GM21515 (cell line): ENCODE measurements at regions not wholly inside any gene's neighbourhood (a gene's known extent, or its start where the extent isn't known, plus 50 kb on each side); places are given as distances from the start of the nearest gene placed in this dataset.

ENCODE experiments used
- ATAC-seq: cut with Tn5 transposase; IDR thresholded peaks from one replicate; pipeline ENCODE4 v1.9.1; 2021; ENCODE audit not compliant: unreplicated experiment

DNA sequence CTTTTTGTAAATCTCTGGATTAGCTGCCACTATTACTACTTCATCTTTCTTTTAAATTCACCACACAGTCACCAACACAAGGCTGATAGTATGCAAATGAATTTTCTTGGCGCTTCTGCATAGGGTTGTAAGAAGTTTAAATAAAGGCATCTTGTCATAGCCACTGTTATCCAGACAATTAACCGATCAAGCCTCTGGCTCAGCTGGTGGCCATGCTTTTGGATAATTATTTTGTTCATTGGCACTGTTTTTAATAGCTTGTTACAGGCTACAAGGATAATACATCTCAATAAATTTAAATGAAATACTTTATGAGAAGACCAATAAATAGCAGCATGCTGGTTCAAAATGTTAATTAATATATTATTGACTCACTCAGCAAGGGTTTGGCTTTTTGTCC lies 1261.0 kb downstream of the FAM181B start:
- no peak for ATAC-seq

- ATAC-seq = no peak
These were observed 1263.2 kb downstream of the FAM181B start for GRCh38 chr11:81470446-81470845.

DNA sequence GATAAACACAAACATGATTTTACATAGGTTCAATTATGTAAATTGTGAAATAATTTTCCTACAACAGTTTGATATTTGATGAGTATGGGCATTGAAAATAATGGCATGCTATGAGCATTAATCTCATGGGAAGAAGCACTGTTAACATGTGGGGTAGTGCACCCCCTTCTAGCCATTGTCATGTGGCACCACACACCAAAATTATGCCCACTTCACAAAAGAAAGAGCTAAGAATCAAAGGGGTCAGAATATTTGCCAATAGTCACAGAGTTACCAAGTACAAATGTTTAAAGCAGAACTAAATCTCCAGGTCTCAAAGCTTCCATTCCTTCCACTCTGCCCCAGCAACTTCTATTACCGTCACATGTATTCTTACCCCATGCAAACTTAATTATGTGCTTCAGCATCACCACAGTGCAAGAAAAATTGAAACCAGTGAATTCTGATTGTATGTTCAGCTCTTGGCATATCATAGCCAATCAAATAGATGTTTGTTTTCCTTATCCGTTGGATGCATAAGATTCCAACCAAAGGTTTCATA lies 1273.8 kb downstream of the FAM181B start:
- no peak for ATAC-seq

DNA sequence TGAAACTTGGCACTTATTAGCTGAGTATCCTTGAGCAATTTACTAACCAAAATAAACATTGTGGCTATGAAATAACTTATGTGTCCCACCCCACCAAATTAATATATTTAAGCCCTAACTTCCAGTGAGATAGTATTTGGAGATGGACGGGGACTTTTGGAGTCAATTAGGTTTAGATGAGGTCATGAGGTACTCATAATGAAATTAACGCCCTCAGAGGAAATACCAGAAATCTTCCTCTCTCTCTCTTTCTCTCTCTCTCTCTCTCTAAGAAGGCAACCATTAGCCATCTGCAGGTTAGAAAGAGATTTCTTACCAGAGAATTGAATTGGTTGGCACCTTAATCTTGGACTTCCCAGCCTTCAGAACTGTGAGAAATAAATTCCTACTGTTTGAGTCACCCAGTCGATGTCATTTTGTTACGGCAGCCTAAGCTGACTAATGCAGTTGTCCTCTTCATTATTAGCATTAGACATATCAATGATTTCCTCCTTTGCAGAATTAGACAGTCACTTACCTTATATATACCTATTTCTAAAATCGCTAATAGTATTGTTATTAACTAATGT lies 1284.0 kb downstream of the FAM181B start:
- no peak for ATAC-seq

DNA sequence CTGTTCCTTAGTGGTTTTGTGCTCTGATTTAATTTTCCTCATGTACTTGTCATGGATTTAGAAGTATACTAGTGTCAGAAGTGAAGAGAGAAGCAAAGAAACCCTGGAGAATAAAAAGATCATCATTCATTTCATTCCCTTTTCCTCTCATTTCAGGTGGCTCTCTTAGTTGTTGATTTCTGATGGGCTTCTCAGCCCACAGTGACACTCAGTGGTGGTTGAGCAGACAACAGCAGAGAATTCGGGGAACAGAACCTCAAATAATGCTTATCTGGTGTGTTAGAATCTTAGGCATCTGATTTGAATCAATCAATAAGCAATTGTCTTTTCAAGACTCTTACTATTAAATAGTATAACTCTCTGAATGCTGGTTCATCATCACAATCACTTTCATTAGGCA lies 1289.4 kb downstream of the FAM181B start:
- no peak for ATAC-seq

DNA sequence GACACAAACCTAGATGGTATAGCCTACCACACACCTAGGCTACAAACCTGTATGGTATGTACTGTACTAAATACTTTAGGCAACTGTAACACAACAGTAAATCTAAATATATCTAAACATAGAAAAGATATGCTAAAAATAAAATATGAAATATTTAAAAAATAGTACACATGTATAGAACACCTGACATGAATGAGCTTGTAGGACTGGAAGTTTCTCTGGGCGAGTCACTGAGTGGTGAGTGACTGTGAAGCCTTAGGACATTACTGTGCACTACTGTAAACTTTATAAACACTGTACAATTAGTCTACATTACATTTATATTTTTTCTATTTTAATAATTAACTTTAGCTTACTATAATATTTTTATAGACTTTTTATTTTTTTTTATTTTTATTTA lies 1301.3 kb downstream of the FAM181B start:
- no peak for ATAC-seq

DNA sequence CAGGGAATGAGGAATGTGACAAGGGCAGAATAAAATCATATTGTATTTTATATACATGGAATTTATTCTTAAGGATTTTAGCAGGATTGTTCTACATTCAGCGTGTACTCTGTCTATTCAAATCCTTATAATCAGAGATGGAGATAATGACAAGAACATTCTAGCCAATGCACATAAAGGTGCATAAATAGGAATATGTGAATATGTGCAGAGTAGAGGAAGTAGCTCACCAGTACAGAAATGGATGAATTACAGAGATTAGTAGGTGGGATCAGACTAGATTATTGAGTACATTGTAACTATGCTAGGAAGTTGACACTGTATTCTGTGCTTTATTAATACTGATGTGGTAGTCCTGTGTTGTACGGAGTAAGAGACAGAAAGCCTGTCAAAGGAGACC lies 1308.8 kb downstream of the FAM181B start:
- ATAC-seq = no peak

- no peak for ATAC-seq
These were observed 1311.3 kb downstream of the FAM181B start for GRCh38 chr11:81422402-81422801.

- ATAC-seq = no peak
These were observed 1312.3 kb downstream of the FAM181B start for GRCh38 chr11:81421251-81421860.

DNA sequence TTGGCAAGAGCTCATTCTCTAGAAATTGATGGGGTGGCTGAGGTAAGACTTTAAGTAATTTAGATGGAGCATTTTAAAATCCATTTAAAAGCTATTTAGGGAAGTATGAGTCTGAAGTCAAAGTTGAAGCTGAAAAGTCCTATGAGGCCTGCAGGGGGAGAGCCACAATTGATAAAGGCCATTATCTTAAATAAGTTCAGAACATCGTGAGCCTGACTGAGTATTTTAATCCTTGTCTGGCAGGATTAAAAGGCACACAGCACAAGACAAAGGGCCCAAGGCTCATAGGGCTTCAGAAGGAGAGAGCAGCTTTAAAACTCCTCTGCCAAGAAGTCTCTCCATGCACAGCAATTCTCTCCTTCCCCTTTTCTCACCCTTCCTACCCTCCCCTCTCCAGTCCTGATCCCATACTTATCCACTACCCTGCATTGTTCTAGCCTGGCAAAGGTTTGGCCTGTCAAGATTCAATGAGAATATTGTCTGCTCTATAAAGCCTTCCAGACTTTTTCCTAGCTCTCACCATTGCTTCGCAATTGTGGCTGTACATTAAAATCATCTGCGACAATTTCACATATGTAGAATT lies 1312.9 kb downstream of the FAM181B start:
- no peak for ATAC-seq

- no peak for ATAC-seq
These were observed 1336.3 kb downstream of the FAM181B start for GRCh38 chr11:81397316-81397715.

DNA sequence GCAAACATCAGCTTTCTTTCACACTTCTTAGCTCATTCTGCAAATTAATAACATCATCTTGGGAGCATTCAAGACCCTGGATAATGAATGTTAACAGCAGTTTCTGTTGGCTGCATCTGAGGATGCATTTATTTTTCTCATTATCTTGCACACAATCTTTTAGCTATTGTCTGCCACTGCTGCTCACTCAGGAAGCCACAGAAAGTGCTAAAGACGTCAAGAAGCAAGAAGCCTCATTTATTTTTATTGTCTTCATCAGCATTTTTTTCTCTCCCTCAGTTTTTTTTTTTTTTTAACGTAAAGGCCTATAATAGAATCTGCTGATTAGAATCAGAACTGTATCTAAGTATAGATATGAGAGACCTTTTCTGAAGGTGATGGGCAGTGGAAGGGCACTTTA lies 1339.4 kb downstream of the FAM181B start:
- ATAC-seq = no peak

DNA sequence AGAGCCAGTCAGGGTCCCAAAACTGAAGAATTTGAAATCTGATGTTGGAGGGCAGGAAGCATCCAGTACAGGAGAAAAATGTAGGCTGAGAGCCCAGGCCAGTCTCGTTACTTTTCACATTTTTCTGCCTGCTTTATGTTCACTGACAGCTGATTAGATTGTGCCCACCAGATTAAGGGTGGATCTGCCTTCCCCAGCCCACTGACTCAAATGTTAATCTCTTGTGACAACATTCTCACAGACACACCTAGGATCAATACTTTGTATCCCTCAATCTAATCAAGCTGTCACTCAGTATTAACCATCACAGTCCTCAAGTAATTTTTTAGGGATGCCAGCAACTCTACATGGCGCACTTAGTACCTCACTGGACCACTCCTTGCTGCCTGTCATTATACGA lies 1345.3 kb downstream of the FAM181B start:
- no peak for ATAC-seq

- no peak for ATAC-seq
These were observed 1353.3 kb downstream of the FAM181B start for GRCh38 chr11:81380395-81380794.

- no peak for ATAC-seq
These were observed 1356.2 kb downstream of the FAM181B start for GRCh38 chr11:81377418-81377817.

GRCh38 chr11:81373986-81374385 lies 1359.7 kb downstream of the FAM181B start:
- no peak for ATAC-seq

DNA sequence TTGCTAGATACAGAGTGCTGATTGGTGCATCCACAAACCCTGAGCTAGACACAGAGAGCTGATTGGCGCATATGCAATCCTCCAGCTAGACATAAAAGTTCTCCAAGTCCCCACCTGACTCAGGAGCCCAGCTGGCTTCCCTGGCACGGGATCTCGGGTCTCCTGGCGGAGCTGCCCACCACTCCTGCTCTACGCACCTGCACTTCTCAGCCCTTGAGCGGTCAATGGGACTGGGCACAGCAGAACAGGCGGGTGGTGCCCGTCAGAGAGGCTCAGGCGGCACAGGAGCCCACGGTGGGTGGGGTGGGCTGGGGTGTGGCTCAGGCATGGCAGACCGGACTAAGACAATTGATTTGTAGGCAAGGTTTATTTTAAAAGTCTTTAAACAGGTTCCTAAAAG lies 1365.5 kb downstream of the FAM181B start:
- ATAC-seq = no peak

DNA sequence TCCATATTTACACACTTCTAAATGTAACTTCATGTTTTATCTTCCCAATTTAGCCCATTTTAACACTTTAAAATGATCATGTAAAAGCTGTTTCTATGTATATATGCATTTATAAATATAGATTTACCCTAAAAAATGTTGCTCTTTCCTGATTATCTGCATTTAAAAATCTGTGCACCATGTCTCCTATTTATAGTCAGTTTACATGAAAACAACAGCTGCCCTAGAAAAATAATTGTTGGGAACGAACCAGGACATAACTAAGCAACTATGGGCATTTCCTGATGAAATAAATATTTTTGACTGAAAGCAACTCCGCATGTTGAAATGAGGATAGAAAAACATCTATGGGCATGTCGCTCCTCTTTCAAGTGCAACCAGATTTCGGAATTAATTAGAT lies 1368.2 kb downstream of the FAM181B start:
- ATAC-seq = no peak

GRCh38 chr11:81359476-81359875 lies 1374.2 kb downstream of the FAM181B start:
- ATAC-seq = no peak

GRCh38 chr11:81345609-81346008 lies 1388.1 kb downstream of the FAM181B start:
- no peak for ATAC-seq

DNA sequence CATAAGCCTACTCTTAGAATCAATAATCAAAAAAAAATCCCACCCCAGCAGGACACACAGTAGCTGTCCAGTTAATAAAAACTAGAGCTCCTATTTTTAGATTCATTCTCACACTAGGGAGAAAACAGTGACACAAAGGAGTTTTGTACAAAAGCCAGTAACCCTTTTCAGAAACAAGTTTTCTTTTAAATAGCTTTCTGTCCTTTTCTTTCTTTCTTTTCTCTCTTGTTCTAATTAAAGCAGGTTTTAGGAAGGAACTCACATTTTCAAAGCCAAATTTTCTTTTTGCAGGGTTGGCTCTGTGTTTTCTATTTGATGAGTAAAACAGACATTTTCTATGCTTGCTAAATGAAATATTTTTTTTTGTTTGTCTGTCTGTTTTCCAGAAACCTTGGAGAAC lies 1390.7 kb downstream of the FAM181B start:
- ATAC-seq = no peak

DNA sequence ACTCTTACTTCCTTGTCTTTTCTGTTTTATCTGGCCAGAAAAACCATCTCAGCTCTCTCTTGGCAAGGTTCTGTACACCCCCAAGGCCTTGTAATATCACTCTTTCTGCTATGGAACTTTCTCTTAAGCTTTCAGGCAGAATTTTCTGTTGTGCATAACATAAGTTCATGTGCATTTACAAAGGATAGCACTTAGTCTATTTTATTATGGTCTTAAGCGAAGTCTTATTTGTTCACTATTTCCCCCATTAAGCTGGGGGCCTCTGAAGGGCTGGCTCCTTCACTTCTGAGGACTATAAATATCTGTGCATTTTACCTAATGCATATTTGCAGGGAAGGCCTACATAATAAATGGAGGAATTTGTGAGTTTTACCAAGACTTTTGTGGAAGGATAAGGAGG lies 1393.4 kb downstream of the FAM181B start:
- no peak for ATAC-seq

- no peak for ATAC-seq
These were observed 1394.1 kb downstream of the FAM181B start for GRCh38 chr11:81339521-81339920.
